H9 (cell line): ENCODE measurements at regions not wholly inside any gene's neighbourhood (a gene's known extent, or its start where the extent isn't known, plus 50 kb on each side); places are given as distances from the start of the nearest gene placed in this dataset.

Experiments used
- DNase-seq: peaks from one replicate; pipeline ENCODE4 v3.0.0-alpha.2; 2017
- H2AFZ ChIP-seq: one replicate; pipeline ENCODE4 v1.6.1; 2013; ENCODE audit warnings: mild to moderate bottlenecking, low read length, control low read depth, moderate library complexity
- H2AK5ac ChIP-seq: 2 replicates; pipeline ENCODE4 v1.6.1; 2013; ENCODE audit warnings: low read length, control low read depth, mixed read lengths; ENCODE audit not compliant: insufficient read length
- H2BK120ac ChIP-seq: one replicate; pipeline ENCODE4 v1.6.1; 2013; ENCODE audit warnings: low read depth, mild to moderate bottlenecking, low read length, control low read depth, inconsistent platforms; ENCODE audit not compliant: poor library complexity, severe bottlenecking
- H2BK12ac ChIP-seq: 2 replicates; pipeline ENCODE4 v1.6.1; 2013; ENCODE audit warnings: low read length, control low read depth, mixed read lengths, low read depth; ENCODE audit not compliant: insufficient read length
- H2BK15ac ChIP-seq: 2 replicates; pipeline ENCODE4 v1.6.1; 2013; ENCODE audit warnings: low read depth, low read length, control low read depth
- H2BK20ac ChIP-seq: one replicate; pipeline ENCODE4 v1.6.1; 2013; ENCODE audit warnings: low read depth, mild to moderate bottlenecking, low read length, control low read depth, inconsistent platforms; ENCODE audit not compliant: poor library complexity, severe bottlenecking
- H2BK5ac ChIP-seq: 2 replicates; pipeline ENCODE4 v1.6.1; 2013; ENCODE audit warnings: low read length, control low read depth, mixed read lengths; ENCODE audit not compliant: insufficient read length
- H3K14ac ChIP-seq: 2 replicates; pipeline ENCODE4 v1.6.1; 2013; ENCODE audit warnings: low read length, control low read depth; ENCODE audit not compliant: insufficient read depth
- H3K18ac ChIP-seq: 2 replicates; pipeline ENCODE4 v1.6.1; 2013; ENCODE audit warnings: low read depth, mild to moderate bottlenecking, mixed read lengths, low read length, control low read depth; ENCODE audit not compliant: insufficient read length
- H3K23ac ChIP-seq: 2 replicates; pipeline ENCODE4 v1.6.1; 2013; ENCODE audit warnings: low read length, control low read depth, mixed read lengths, low read depth; ENCODE audit not compliant: insufficient read length
- H3K23me2 ChIP-seq: 2 replicates; pipeline ENCODE4 v1.6.1; 2013; ENCODE audit warnings: low read depth, mild to moderate bottlenecking, mixed read lengths, low read length, control low read depth; ENCODE audit not compliant: insufficient read length, poor library complexity, severe bottlenecking
- H3K27ac ChIP-seq: 2 replicates; pipeline ENCODE4 v1.5.1; 2013; ENCODE audit warnings: low read length, control low read depth, mixed read lengths, low read depth; ENCODE audit not compliant: insufficient read length
- H3K27me3 ChIP-seq: 2 replicates; pipeline ENCODE4 v1.6.1; 2013; ENCODE audit warnings: low read length, control low read depth, inconsistent platforms; ENCODE audit not compliant: insufficient read depth
- H3K4ac ChIP-seq: 2 replicates; pipeline ENCODE4 v1.6.1; 2013; ENCODE audit warnings: low read depth, mild to moderate bottlenecking, control low read depth, inconsistent platforms, low read length, moderate library complexity
- H3K4me1 ChIP-seq: 2 replicates; pipeline ENCODE4 v1.6.1; 2013; ENCODE audit warnings: low read length, control low read depth, inconsistent platforms; ENCODE audit not compliant: insufficient read depth
- H3K4me2 ChIP-seq: 2 replicates; pipeline ENCODE4 v1.6.1; 2013; ENCODE audit warnings: low read length, control low read depth, mixed read lengths; ENCODE audit not compliant: insufficient read length, insufficient read depth
- H3K56ac ChIP-seq: 2 replicates; pipeline ENCODE4 v1.6.1; 2013; ENCODE audit warnings: low read depth, mild to moderate bottlenecking, mixed read lengths, low read length, control low read depth; ENCODE audit not compliant: insufficient read length
- H3K79me1 ChIP-seq: 2 replicates; pipeline ENCODE4 v1.6.1; 2013; ENCODE audit warnings: low read depth, mild to moderate bottlenecking, moderate library complexity, low read length, control low read depth, inconsistent platforms; ENCODE audit not compliant: insufficient read depth, poor library complexity, severe bottlenecking
- H3K79me2 ChIP-seq: 2 replicates; pipeline ENCODE4 v1.6.1; 2013; ENCODE audit warnings: low read length, control low read depth, inconsistent platforms; ENCODE audit not compliant: insufficient read depth
- H3K9ac ChIP-seq: 2 replicates; pipeline ENCODE4 v1.6.1; 2013; ENCODE audit warnings: low read length, control low read depth, mixed read lengths; ENCODE audit not compliant: insufficient read length; ENCODE audit errors: extremely low read depth
- H3K9me3 ChIP-seq: one replicate; pipeline ENCODE4 v1.6.1; 2013; ENCODE audit warnings: low read depth, low read length, inconsistent platforms; ENCODE audit not compliant: control insufficient read depth
- H3T11ph ChIP-seq: one replicate; pipeline ENCODE4 v1.6.1; 2013; ENCODE audit warnings: mild to moderate bottlenecking, low read length, control low read depth, inconsistent platforms
- H4K20me1 ChIP-seq: one replicate; pipeline ENCODE4 v1.6.1; 2013; ENCODE audit not compliant: control insufficient read depth, insufficient read length, insufficient read depth
- H4K5ac ChIP-seq: 2 replicates; pipeline ENCODE4 v1.6.1; 2013; ENCODE audit warnings: low read depth, mild to moderate bottlenecking, mixed read lengths, low read length, control low read depth; ENCODE audit not compliant: insufficient read length
- H4K8ac ChIP-seq: replicated peaks from 2 replicates; pipeline ENCODE4 v1.6.1; 2013; ENCODE audit warnings: low read length, control low read depth, mixed read lengths, low read depth; ENCODE audit not compliant: insufficient read length
- H4K91ac ChIP-seq: 2 replicates; pipeline ENCODE4 v1.6.1; 2013; ENCODE audit warnings: low read depth, mild to moderate bottlenecking, moderate library complexity, mixed read lengths, low read length, control low read depth; ENCODE audit not compliant: insufficient read length
- H3K27ac Mint-ChIP-seq, 3 experiments: 2 replicates in 2 of 3; 3 replicates in 1 of 3; pipeline ENCODE4 v1.8.0; 2020 to 2021; ENCODE audit warnings: mixed read lengths in 3 of 3, mild to moderate bottlenecking in 1 of 3, moderate library complexity in 1 of 3
- H3K27me3 Mint-ChIP-seq: 2 replicates; pipeline ENCODE4 v1.8.0; 2021; ENCODE audit warnings: low read depth, mild to moderate bottlenecking, moderate library complexity, mixed read lengths
- H3K36me3 Mint-ChIP-seq, 3 experiments: 2 replicates in 2 of 3; 3 replicates in 1 of 3; pipeline ENCODE4 v1.8.0; 2020 to 2021; ENCODE audit warnings: low read depth in 3 of 3, mixed read lengths in 3 of 3; ENCODE audit not compliant: insufficient read depth in 1 of 3
- H3K4me1 Mint-ChIP-seq, 2 experiments: 2 replicates each; pipeline ENCODE4 v1.8.0; 2020; ENCODE audit warnings: mixed read lengths in 2 of 2
- H3K4me3 Mint-ChIP-seq, 2 experiments: 2 replicates in 1 of 2; 3 replicates in 1 of 2; pipeline ENCODE4 v1.8.0; 2020 to 2021; ENCODE audit warnings: mild to moderate bottlenecking in 2 of 2, mixed read lengths in 2 of 2, moderate library complexity in 1 of 2
- H3K9me3 Mint-ChIP-seq, 2 experiments: 2 replicates in 1 of 2; 3 replicates in 1 of 2; pipeline ENCODE4 v1.8.0; 2020; ENCODE audit warnings: mild to moderate bottlenecking in 2 of 2, mixed read lengths in 2 of 2, moderate library complexity in 1 of 2
- WGBS: extraction: QIAGEN DNeasy Blood & Tissue Kit; methylation state at CpG from one replicate; pipeline ENCODE4 v1.1.7; 2013; ENCODE audit warnings: missing lambda C conversion rate, low lambda C conversion rate, mixed read lengths; ENCODE audit not compliant: insufficient read length; ENCODE audit errors: extremely low coverage; 5-methylcytosine and 5-hydroxymethylcytosine counted together
- TF ChIP-seq, protein P1 (sequence below): fragments of 200-600 bp; sonication (generic); conservative IDR thresholded peaks from 3 replicates; pipeline ENCODE4 v1.8.0; 2021; ENCODE audit warnings: antibody characterized with exemption, mild to moderate bottlenecking

DNA sequence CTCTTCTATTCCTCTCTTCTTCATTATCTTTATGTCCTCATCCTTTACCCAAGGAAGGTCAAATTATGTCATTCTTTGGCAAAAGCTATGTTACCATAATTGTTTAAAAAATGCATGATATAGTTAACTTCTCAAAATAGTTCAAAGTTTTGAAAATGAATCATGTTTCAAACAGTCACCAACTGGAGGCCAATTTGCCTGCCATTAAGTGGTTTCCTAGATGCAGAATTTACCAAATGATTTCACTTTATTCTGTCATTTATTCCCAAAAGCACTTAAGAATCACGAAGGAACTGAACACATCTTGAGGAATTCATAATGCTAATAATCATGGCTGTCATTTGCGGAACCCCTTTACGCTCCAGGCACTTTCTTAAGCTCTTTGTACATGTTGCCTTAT lies 190.9 kb upstream of the CDH11 start:
- Histone ChIP-seq H3K4ac (no peak overlapping the region), H2BK120ac (no peak overlapping the region), H4K91ac (no peak overlapping the region), H3K79me2 (no peaks in the 10 kb centered on the region), H3K18ac (no peak overlapping the region), H2BK5ac (no peak overlapping the region), H4K8ac (no peak overlapping the region), H2BK12ac (no peak overlapping the region), H2BK15ac (no peak overlapping the region), H2BK20ac (no peak overlapping the region), H2AFZ (no peak overlapping the region), H3T11ph (no peak overlapping the region), H3K4me2 (no peak overlapping the region), H3K79me1 (no peaks in the 10 kb centered on the region), H3K4me1 (no peaks in the 10 kb centered on the region), H3K14ac (no peak overlapping the region), H3K9me3 (no peaks in the 10 kb centered on the region), H2AK5ac (no peak overlapping the region), H3K23me2 (no peaks in the 10 kb centered on the region), H4K5ac (no peak overlapping the region), H3K56ac (no peak overlapping the region), H4K20me1 (no peaks in the 10 kb centered on the region), H3K23ac (no peak overlapping the region), H3K27ac (no peak overlapping the region), H3K27me3 (no peaks in the 10 kb centered on the region; the same call in 1 of the 2 replicates), H3K9ac (no peak overlapping the region)
- no peak overlapping the region for H3K4me3 Mint-ChIP-seq
- no peak overlapping the region for H3K27ac Mint-ChIP-seq
- no peaks in the 10 kb centered on the region for H3K9me3 Mint-ChIP-seq
- TF ChIP-seq, protein P1, sequence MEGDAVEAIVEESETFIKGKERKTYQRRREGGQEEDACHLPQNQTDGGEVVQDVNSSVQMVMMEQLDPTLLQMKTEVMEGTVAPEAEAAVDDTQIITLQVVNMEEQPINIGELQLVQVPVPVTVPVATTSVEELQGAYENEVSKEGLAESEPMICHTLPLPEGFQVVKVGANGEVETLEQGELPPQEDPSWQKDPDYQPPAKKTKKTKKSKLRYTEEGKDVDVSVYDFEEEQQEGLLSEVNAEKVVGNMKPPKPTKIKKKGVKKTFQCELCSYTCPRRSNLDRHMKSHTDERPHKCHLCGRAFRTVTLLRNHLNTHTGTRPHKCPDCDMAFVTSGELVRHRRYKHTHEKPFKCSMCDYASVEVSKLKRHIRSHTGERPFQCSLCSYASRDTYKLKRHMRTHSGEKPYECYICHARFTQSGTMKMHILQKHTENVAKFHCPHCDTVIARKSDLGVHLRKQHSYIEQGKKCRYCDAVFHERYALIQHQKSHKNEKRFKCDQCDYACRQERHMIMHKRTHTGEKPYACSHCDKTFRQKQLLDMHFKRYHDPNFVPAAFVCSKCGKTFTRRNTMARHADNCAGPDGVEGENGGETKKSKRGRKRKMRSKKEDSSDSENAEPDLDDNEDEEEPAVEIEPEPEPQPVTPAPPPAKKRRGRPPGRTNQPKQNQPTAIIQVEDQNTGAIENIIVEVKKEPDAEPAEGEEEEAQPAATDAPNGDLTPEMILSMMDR, result no peak
- H3K4me1 Mint-ChIP-seq, result peaks cover 0 to 10% of the 10 kb centered on the region in 2 experiments; a peak in 2 of 4 replicates
- no CpG with 5 or more reads among the region's 3 CpGs for WGBS
- DNase-seq, result no peak
- H3K36me3 Mint-ChIP-seq, result no peaks in the 10 kb centered on the region
- peaks cover 21% of the 10 kb centered on the region for H3K27me3 Mint-ChIP-seq
